Hepatocyte (in vitro differentiated cells): ENCODE measurements at regions not wholly inside any gene's neighbourhood (a gene's known extent, or its start where the extent isn't known, plus 50 kb on each side); places are given as distances from the start of the nearest gene placed in this dataset.

ENCODE experiments used
- EZH2 ChIP-seq: fragments of 200-600 bp; sonication (generic); IDR thresholded peaks from 2 replicates; pipeline ENCODE4 v1.6.1; 2016; ENCODE audit warnings: antibody characterized with exemption, mild to moderate bottlenecking, borderline replicate concordance
- EZH2phosphoT487 ChIP-seq: fragments of 200-600 bp; sonication (generic); IDR thresholded peaks from one replicate; pipeline ENCODE4 v1.6.1; 2018; ENCODE audit warnings: antibody characterized with exemption, mild to moderate bottlenecking, low read depth, moderate library complexity; ENCODE audit not compliant: unreplicated experiment, severe bottlenecking
- TF ChIP-seq, protein P1 (sequence below): fragments of 200-600 bp; sonication (generic); IDR thresholded peaks from 2 replicates; pipeline ENCODE4 v1.5.1; 2016; ENCODE audit warnings: antibody characterized with exemption, mild to moderate bottlenecking; ENCODE audit not compliant: poor library complexity

DNA sequence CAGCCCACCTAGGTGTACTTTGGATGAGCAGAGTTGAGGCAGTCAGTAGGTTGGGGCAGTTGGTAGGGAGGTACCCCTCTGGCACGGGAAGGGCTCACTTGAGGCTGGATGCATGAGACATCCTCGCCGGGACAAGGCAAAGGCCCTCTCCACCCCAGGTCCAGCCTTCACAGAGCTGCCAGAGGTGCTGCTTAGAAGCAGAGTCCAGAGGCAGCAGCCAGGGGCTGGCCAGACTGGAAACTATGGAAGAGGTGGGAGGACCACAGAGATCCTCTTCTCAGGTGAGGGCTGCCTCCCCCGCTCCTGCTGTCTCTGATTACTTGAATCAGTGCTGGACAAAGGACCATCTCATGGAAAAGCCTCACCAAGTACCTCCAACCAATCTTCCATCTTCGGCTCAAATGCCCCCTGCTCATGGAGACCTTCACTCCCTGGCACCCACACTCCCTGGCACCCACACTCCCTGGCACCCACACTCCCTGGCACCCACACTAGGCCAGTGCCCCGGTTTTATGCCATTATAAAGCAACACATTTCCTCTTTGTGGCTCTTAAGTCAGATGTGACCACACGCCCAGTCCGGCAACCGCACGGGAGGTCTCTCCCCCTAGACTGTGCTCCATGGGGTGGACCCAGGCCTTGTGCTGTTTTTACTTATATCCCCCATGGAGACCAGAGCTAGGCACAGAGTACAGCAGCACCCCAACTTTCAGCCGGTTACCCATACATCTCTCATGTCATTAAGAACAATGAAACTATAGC lies 100.1 kb downstream of the YTHDF1 start:
- TF ChIP-seq, protein P1, sequence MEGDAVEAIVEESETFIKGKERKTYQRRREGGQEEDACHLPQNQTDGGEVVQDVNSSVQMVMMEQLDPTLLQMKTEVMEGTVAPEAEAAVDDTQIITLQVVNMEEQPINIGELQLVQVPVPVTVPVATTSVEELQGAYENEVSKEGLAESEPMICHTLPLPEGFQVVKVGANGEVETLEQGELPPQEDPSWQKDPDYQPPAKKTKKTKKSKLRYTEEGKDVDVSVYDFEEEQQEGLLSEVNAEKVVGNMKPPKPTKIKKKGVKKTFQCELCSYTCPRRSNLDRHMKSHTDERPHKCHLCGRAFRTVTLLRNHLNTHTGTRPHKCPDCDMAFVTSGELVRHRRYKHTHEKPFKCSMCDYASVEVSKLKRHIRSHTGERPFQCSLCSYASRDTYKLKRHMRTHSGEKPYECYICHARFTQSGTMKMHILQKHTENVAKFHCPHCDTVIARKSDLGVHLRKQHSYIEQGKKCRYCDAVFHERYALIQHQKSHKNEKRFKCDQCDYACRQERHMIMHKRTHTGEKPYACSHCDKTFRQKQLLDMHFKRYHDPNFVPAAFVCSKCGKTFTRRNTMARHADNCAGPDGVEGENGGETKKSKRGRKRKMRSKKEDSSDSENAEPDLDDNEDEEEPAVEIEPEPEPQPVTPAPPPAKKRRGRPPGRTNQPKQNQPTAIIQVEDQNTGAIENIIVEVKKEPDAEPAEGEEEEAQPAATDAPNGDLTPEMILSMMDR: no peak
- TF ChIP-seq EZH2 (no peak), EZH2phosphoT487 (no peak)
